GM23248 (cell line): ENCODE measurements at regions not wholly inside any gene's neighbourhood (a gene's known extent, or its start where the extent isn't known, plus 50 kb on each side); places are given as distances from the start of the nearest gene placed in this dataset.

Experiments
- DNase-seq: peaks from one replicate; pipeline ENCODE4 v3.0.0-alpha.2; 2015
- H2AFZ ChIP-seq: fragments of 200-600 bp; sonication (generic); 2 replicates; pipeline ENCODE4 v1.6.1; 2016; ENCODE audit warnings: antibody characterized with exemption
- H3F3A ChIP-seq: fragments of 200-600 bp; sonication (generic); 2 replicates; pipeline ENCODE4 v1.6.1; 2016; ENCODE audit warnings: mild to moderate bottlenecking, antibody characterized with exemption, mixed run types; ENCODE audit not compliant: insufficient read depth
- H3K27ac ChIP-seq: fragments of 200-600 bp; sonication (generic); 2 replicates; pipeline ENCODE4 v1.5.1; 2016; ENCODE audit warnings: mild to moderate bottlenecking
- H3K27me3 ChIP-seq: fragments of 200-600 bp; sonication (generic); replicated peaks from 2 replicates; pipeline ENCODE4 v1.6.1; 2016; ENCODE audit warnings: mild to moderate bottlenecking; ENCODE audit not compliant: insufficient read depth
- H3K36me3 ChIP-seq: fragments of 200-600 bp; sonication (generic); 2 replicates; pipeline ENCODE4 v1.6.1; 2016; ENCODE audit warnings: low read depth, mild to moderate bottlenecking
- H3K4me1 ChIP-seq: fragments of 200-600 bp; sonication (generic); 2 replicates; pipeline ENCODE4 v1.6.1; 2016; ENCODE audit warnings: mild to moderate bottlenecking; ENCODE audit not compliant: insufficient read depth
- H3K4me2 ChIP-seq: fragments of 200-600 bp; sonication (generic); one replicate; pipeline ENCODE4 v1.6.1; 2016; ENCODE audit warnings: mild to moderate bottlenecking; ENCODE audit not compliant: unreplicated experiment
- H3K4me3 ChIP-seq: fragments of 200-600 bp; sonication (generic); 2 replicates; pipeline ENCODE4 v1.5.1; 2016; ENCODE audit warnings: mild to moderate bottlenecking
- H3K79me2 ChIP-seq: fragments of 200-600 bp; sonication (generic); 2 replicates; pipeline ENCODE4 v1.6.1; 2016; ENCODE audit warnings: mild to moderate bottlenecking; ENCODE audit not compliant: insufficient read depth
- H3K9ac ChIP-seq: fragments of 200-600 bp; sonication (generic); 2 replicates; pipeline ENCODE4 v1.6.1; 2016; ENCODE audit warnings: mild to moderate bottlenecking
- H3K9me2 ChIP-seq: fragments of 200-600 bp; sonication (generic); 2 replicates; pipeline ENCODE4 v1.6.1; 2016; ENCODE audit warnings: mixed run types, mild to moderate bottlenecking, moderate library complexity; ENCODE audit not compliant: insufficient read depth
- H3K9me3 ChIP-seq: fragments of 200-600 bp; sonication (generic); one replicate; pipeline ENCODE4 v1.6.1; 2017; ENCODE audit warnings: low read depth
- H4K20me1 ChIP-seq: fragments of 200-600 bp; sonication (generic); 2 replicates; pipeline ENCODE4 v1.6.0; 2016; ENCODE audit not compliant: insufficient read depth
- EZH2 ChIP-seq: fragments of 200-600 bp; sonication (generic); IDR thresholded peaks from 2 replicates; pipeline ENCODE4 v1.6.1; 2018; ENCODE audit warnings: antibody characterized with exemption, mild to moderate bottlenecking; ENCODE audit not compliant: insufficient read depth, poor library complexity, severe bottlenecking
- EZH2phosphoT487 ChIP-seq: fragments of 200-600 bp; sonication (generic); IDR thresholded peaks from 2 replicates; pipeline ENCODE4 v1.6.1; 2018; ENCODE audit warnings: antibody characterized with exemption, moderate library complexity, mild to moderate bottlenecking, low read depth; ENCODE audit not compliant: insufficient read depth
- WGBS, 2 experiments: methylation state at CpG; one replicate each; pipeline ENCODE4 v1.1.6; 2015 to 2017; ENCODE audit warnings: low lambda C conversion rate in 2 of 2, low coverage in 1 of 2; ENCODE audit errors: missing lambda C conversion rate in 2 of 2; 5-methylcytosine and 5-hydroxymethylcytosine counted together
- in situ Hi-C: fragments of 300-500 bp; cut with MboI; formaldehyde crosslinking; loops from 2 replicates; pipeline ENCODE4 v1.15.0; 2020

GRCh38 chr2:129880971-129881370, 98.5 kb upstream of the RAB6C start:
- no peak for DNase-seq
- no peaks in the 10 kb centered on the region for H3K4me1 ChIP-seq
- H3K9ac ChIP-seq = no peak overlapping the region
- H3K9me3 ChIP-seq = no peaks in the 10 kb centered on the region
- WGBS, 2 experiments = 56 to 63% methylated on average over 6 of the region's 6 CpGs
- H3K79me2 ChIP-seq = no peaks in the 10 kb centered on the region
- no peak overlapping the region for H2AFZ ChIP-seq
- H3K36me3 ChIP-seq = no peaks in the 10 kb centered on the region
- no peaks in the 10 kb centered on the region for H3K27me3 ChIP-seq
- H3K4me2 ChIP-seq = no peak overlapping the region
- H3K4me3 ChIP-seq = no peak overlapping the region
- no peak for TF ChIP-seq EZH2phosphoT487
- TF ChIP-seq EZH2 = no peak
- no peak overlapping the region for H3K27ac ChIP-seq
- no peaks in the 10 kb centered on the region for H3K9me2 ChIP-seq
- H3F3A ChIP-seq = 0 out of 2 replicates have a peak, but pooled peaks cover 3% of the 10 kb centered on the region
- H4K20me1 ChIP-seq = no peaks in the 10 kb centered on the region
- in situ Hi-C loops = no loop called here

GRCh38 chr2:129881786-129882396, 97.6 kb upstream of the RAB6C start:
- H3K36me3 ChIP-seq = no peaks in the 10 kb centered on the region
- in situ Hi-C loops = no loop called here
- no peaks in the 10 kb centered on the region for H4K20me1 ChIP-seq
- H3K27ac ChIP-seq = no peak overlapping the region
- H3K4me2 ChIP-seq = no peak overlapping the region
- H3K4me1 ChIP-seq = no peaks in the 10 kb centered on the region
- H3K9ac ChIP-seq = no peak overlapping the region
- no peak for TF ChIP-seq EZH2
- TF ChIP-seq EZH2phosphoT487 = no peak
- no peak for DNase-seq
- no peaks in the 10 kb centered on the region for H3K9me2 ChIP-seq
- H3K27me3 ChIP-seq = no peaks in the 10 kb centered on the region
- H2AFZ ChIP-seq = no peak overlapping the region
- H3K9me3 ChIP-seq = no peaks in the 10 kb centered on the region
- 0 out of 2 replicates have a peak, but pooled peaks cover 3% of the 10 kb centered on the region for H3F3A ChIP-seq
- no peaks in the 10 kb centered on the region for H3K79me2 ChIP-seq
- 33 to 34% methylated on average over 4 of the region's 4 CpGs for WGBS, 2 experiments
- no peak overlapping the region for H3K4me3 ChIP-seq

- Histone ChIP-seq H3K4me2 (no peak overlapping the region), H3K9ac (no peak overlapping the region), H3K9me3 (no peaks in the 10 kb centered on the region), H3F3A (no peaks in the 10 kb centered on the region), H3K36me3 (no peaks in the 10 kb centered on the region), H2AFZ (no peak overlapping the region), H3K27me3 (no peaks in the 10 kb centered on the region), H3K9me2 (no peaks in the 10 kb centered on the region), H3K79me2 (no peaks in the 10 kb centered on the region), H3K27ac (no peak overlapping the region), H4K20me1 (no peaks in the 10 kb centered on the region), H3K4me3 (no peak overlapping the region), H3K4me1 (no peaks in the 10 kb centered on the region)
- in situ Hi-C loops = no loop called here
- TF ChIP-seq EZH2 (no peak), EZH2phosphoT487 (no peak)
- 61 to 62% methylated on average over 6 of the region's 6 CpGs for WGBS, 2 experiments
- DNase-seq = no peak
These were observed 97.0 kb upstream of the RAB6C start for GRCh38 chr2:129882476-129882875.

GRCh38 chr2:129883121-129883520, 96.3 kb upstream of the RAB6C start:
- H3K79me2 ChIP-seq = no peaks in the 10 kb centered on the region

More at GRCh38 chr2:129883121-129883520, 96.3 kb upstream of the RAB6C start:
- Histone ChIP-seq H3K36me3 (no peaks in the 10 kb centered on the region), H3K9me2 (no peaks in the 10 kb centered on the region), H3K9me3 (no peaks in the 10 kb centered on the region), H3K27me3 (no peaks in the 10 kb centered on the region), H3K27ac (no peak overlapping the region), H3K4me1 (no peaks in the 10 kb centered on the region), H3F3A (no peaks in the 10 kb centered on the region), H3K4me2 (no peak overlapping the region), H3K9ac (no peak overlapping the region), H3K4me3 (no peak overlapping the region), H4K20me1 (no peaks in the 10 kb centered on the region), H2AFZ (no peak overlapping the region)
- in situ Hi-C loops = no loop called here
- WGBS, 2 experiments = 42 to 64% methylated on average over 3 of the region's 3 CpGs
- no peak for DNase-seq
- TF ChIP-seq EZH2phosphoT487 = no peak
- no peak for TF ChIP-seq EZH2
